GM19351 (cell line): ENCODE measurements at regions not wholly inside any gene's neighbourhood (a gene's known extent, or its start where the extent isn't known, plus 50 kb on each side); places are given as distances from the start of the nearest gene placed in this dataset.
"Not testable (repeated sequence)": the region's sequence is repeated elsewhere in the genome, so short reads cannot be mapped to it uniquely, and the experiment has no call there.

Source experiments
- ATAC-seq: cut with Tn5 transposase; IDR thresholded peaks from one replicate; pipeline ENCODE4 v1.9.1; 2021; ENCODE audit warnings: mild to moderate bottlenecking, moderate library complexity; ENCODE audit not compliant: unreplicated experiment

DNA sequence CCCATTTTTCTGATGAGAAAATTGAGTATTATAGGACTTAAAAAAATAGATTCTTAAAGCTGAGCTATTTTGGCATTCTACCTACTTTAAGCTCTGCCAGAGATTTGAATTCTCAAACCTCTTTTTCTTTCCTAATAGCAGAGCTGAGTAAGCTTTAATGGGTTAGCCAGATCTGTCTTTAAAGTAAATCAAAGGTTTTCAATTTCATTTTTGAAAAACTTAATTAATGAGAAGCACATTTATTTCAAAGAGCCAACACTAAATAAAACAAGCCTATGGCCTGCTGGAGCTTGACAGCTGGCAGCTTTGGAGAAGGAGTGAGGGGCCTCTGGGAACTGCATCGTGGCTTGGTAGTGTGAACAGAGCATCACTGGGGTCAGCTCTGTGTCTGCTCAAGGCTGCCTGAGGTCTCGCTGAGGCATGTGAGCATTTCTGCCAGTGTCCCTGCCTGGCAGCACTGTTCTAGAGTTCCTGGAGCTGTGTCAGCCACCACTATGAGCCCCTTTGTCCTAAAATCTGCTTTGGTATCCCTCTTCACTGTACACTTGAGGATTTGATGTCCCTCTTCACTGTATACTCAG, 50.4 kb upstream of the PRSS23 start:
- ATAC-seq, result no peak

DNA sequence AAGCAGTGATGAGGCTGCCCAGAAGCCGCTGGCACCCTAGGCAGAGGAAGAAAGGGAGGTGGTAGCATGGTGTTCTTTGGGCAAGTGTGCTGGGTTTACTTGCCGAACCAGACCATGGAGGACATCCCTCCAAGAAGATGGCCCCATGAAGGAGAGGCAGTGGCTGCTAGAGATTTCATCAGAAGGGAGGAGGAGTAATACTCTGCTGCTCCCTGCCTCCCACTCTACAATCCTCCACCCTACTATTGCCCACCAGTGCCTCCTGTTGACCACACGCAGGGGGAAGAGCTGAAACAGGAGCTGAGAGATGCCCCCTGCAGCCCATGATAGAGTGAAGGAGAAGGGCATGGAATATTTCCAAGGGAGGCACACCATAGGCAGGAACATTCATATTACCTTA, 51.0 kb upstream of the PRSS23 start:
- ATAC-seq, result no peak

DNA sequence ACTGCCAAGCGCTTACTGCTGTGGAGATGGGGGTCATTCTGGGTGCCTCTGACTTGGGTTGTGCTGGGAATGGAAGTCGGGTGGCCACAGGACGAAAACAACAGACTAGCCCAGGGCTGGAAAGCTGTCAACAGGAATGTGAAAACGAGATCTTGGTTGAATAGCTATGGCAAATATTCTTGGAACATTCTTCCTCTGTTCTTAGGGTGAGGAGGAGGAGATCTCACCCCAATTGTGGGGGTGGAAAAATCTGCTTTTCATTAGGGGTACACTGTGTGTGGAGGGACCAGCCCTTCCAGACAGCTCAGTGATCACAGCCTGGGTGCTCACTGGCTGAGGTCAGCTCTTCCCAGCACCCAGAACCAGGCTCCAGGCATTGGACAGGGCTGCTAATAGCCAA, 52.0 kb upstream of the PRSS23 start:
- no peak for ATAC-seq

DNA sequence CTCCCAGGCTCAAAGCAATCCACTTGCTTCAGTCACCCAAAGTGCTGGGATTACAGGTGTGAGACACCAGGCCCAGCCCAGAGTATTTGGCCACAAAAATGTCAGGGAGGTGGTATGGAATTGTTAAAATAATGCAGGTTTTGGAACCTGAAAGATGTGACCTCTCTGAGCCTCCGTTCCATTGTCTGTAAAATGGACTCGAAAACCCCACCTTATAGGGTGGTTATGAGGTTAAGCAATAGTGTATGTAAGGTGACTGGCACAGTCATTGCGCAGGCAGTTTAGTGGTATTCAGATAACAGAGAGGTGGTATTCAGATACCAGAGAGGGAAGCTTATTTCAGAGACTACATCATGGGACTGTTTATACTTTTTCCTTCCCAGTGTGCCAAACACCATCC, 52.5 kb upstream of the PRSS23 start:
- no peak for ATAC-seq

DNA sequence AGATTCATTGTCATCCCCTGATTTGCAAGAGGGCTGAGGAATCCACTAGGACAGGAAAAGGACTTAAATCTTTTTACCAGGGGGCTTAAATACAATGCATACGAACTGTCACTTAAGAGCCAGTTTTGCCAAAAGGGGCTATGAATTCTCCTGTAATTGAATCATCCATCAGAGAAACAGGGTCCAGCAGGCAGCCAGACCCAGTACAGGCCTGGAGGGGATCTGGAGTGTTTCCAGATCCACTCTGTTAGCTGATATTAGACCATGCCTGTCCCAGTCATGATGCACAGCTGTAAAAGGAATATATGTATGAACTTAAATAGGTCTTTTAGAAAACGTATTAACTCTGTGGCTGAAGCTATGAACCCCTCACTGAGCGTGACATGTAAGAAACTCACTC, 53.8 kb upstream of the PRSS23 start:
- no peak for ATAC-seq

DNA sequence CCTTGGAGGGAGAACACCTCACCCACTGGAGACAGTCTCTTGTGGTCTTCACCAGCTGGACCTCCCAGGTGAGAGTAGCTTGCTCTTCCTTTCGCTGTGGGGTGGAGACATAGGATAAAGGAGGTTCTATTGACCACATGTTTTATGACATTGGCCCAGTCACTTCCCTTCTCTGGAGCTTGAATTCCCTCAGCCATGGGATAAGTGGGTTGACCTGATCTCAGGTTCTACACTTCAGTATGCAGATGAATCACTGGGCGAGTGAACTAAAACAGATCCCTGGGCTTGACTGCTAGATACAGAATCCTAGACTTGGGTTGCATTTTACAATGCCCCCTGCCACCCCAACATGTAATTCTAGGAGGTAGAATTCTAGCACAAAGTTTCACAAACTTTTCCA, 54.8 kb upstream of the PRSS23 start:
- no peak for ATAC-seq

DNA sequence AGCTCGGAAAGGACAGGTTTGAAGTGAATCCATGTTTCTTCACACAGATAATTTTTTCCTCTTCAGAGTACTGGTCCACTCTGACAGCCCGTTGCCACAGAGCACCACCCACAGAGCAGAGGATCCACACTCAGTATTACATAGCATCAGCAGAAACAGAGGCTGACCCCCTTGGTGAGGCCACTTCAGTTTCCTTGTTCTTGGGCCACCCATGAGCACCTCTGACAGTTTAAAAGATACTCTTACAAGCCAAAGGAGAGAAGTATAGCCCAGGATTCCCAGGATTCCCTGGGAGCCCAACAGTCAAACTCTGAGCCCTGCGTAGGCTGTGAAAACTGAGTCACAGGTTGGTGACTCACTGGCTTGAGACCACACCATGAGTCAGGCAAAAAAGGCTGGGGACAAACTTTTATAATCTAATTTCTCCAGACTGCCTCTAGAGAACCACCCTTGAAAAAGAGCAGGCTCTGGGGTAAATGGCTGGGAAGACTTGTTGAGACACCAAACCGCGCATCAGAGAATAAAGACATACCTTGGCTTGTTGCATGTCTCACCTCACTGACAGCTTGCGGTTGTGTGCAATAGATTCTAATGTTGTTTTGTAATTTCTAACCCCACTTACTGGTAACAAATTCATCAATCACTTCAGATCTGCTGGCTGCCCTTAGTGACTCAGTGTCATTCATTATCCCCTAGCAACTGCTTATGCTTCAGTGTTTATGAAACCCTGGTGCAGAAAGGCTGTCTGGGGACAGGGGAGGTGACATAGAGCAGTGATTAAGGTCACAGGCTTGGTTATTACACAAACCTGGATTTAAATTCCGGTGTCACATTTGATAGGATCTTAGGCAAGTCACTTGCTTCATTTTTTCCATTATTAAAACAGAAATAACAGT, 56.9 kb upstream of the PRSS23 start:
- peak; percentile 69 for ATAC-seq

DNA sequence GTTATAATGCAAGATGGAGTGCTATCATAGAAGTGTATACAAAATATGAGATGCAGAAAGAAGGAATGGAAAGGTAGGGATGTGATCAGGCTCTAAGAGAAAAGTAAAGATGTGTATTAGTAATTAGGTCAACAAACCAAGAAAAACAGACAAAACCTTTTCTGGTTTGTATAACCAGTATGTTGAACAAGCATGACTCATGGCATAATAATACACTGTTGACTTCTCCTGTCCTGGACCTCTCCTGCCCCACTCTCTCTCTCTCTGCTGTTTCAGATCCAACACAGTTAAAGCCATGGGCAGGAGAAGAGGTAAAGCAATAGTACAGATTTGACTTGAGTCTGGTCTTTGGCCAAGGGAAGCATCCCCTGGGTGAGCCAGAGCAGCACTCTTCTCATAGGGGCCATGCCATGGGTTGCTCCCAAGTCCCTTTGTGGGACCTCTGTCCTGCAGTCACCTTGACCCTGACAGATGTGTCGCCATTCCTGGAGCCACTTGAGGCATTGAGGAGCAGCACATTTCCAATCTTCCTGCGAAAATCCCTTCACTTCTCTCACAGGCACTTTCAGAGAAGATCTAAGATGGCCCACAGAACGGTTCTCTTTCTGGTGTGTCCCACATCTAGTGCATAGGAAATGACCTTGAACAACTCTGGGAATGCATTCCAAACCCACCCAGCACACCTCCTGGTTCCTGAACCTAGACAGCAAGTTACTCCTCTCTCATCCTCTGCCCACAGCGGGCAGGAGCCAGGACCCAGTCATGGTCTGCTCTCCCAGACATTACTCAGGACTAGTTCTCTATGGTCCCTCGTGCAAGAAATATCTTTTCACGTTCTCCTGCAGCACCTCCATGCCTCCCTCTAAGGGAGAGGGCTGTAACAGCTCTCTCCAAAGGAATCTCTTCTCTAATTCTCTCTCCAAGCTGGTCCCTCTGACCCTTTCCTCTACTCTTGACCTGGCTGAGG, 58.2 kb upstream of the PRSS23 start:
- no peak for ATAC-seq

DNA sequence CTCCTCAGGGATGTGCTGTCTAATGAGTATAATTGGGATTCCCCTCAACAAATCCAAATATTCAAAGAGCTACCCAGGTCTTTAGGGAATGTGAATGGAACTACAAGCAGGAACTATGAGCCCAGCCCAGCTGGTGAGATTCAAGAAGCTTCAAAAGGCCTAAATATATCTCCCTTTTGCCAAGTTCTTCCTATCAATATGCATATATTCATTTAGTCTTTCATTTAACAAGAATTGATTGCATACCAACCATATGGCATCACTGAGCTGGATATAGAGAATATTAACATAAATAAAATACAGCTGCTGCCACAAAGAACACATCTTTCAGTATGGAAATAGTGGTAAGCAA, 58.9 kb upstream of the PRSS23 start:
- no peak for ATAC-seq

DNA sequence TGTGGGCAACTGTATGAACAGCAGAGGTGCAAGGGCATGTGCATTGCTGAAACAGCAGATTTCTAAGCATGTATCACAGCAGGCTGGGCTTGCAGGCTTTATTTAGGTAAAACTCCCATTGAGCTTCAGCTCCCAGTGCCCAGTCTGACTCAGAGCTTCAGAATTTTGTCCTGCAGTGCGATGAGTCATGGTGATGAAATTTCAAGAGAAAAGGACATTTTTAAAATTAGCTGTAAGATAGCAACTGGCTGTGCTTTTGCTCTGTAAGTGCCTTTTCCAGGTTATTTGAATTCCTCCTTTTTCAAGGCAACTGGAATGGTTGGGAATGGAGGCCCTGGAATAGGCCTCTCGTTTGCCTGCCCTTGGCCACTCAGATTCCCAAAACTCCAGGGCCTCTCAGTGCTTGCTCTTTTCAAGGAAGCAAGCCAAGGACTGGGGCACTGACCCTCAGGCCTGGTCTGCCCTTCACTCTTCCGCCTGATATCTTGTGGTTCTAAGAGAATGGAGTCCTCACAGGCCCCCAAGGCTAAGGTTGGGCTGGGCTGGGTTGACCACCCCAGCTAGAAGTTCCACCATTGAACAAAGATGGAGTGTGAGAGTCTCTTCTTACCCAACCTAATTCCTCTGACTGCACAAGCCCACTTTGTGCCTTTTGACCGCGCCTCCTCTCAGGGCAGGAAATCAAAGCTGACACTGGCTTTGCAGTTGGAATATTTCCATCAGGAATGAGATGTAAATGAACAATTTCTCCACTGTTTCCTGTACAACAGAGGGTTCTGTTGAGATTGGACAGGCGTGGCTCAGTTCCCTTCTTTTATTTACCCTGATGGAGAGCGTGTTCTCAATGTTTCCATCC, 59.5 kb upstream of the PRSS23 start:
- no peak for ATAC-seq

DNA sequence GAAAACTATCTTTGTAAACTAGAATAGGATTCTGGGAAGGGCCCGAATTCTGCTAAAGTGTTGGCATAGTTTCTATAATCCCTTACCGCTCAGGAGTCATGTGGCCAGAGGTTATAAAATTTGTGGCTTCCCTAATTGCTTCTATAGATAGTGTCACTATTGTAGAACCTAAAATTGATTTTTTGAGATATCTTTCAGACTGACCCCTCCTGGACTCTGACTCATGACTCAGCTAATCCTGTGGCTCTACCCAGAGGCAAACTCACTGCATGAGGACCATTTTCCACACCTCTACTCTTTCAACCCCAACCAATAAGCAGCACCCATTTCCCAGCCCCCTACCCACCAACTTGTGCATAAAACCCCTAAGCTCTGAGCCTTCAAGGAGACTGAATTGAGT, 61.8 kb upstream of the PRSS23 start:
- ATAC-seq, result no peak

DNA sequence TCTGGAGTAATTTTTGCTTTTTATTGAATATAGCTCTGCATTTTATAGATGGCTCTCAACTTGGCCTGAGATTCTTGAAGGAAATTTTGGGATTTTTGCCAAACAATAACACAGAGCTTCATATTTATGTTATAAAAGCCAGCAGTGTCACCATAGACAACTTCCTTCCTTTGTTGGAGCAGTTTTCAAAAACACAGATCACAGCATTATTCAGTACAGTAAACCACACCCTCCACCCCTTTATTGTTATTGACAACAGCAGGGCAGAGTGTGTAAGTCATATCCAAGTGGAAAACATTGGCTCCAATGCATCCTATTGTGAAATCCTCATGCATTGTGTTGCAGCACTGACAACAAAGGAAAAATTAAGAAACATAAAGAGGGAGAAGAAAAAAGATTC, 62.6 kb upstream of the PRSS23 start:
- ATAC-seq, result no peak

DNA sequence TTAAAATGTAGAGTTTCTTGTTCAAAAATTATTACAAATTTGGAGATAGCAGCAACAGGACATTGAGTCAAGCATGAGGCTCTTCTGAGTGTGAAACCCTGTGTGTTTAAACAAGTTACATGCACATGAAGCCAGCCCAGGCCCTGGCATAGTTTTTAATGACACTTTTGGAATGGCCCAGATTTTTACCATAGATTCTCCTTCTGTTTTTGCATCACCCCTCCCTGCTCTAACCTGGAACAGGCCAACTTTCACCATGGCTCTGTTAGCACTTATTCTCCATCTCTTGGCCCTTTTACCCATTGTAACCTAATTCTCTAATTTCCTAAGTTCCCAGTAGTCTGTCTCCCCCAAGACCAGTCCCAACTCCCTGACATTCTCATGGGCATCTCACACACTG, 63.1 kb upstream of the PRSS23 start:
- no peak for ATAC-seq

DNA sequence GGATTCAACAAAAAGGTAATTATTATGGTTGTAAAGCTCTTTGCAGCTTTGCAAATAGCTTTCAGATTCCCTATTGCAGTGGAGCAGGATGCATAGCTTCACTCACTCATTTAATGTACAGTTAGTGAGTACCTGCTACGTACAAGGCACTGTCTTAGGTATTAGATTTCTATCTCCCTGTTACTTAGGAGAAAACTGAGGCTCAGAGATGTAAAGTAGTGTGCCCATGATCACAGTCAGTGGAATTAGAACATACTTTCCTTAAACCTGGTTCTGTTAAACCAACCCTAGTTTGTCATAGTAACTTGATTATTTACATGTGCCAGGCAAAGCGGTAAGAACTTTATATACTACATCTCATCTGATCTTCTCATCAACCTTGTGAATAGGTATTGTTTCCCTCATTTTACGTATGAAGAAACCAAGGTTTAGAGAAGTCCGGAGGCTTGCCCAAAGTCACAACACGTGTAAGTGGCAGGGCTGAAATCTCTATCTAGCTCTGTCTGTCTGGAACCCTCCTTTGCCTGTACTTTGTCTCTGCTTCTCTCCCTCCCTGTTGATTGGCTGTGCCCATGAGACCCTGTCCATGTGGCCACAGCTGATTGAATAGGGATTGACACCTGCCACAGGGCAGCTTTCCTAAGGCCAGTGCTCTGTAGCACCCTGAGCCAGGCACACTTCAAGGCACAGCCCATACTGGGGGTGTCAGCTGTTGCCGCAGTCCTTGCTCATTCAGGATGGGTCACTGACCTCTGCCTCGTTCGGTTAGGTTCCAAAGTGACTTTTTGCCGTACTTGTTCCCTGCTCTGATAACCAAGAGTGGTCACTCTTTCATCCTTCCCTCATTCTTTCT, 63.8 kb upstream of the PRSS23 start:
- ATAC-seq, result no peak

DNA sequence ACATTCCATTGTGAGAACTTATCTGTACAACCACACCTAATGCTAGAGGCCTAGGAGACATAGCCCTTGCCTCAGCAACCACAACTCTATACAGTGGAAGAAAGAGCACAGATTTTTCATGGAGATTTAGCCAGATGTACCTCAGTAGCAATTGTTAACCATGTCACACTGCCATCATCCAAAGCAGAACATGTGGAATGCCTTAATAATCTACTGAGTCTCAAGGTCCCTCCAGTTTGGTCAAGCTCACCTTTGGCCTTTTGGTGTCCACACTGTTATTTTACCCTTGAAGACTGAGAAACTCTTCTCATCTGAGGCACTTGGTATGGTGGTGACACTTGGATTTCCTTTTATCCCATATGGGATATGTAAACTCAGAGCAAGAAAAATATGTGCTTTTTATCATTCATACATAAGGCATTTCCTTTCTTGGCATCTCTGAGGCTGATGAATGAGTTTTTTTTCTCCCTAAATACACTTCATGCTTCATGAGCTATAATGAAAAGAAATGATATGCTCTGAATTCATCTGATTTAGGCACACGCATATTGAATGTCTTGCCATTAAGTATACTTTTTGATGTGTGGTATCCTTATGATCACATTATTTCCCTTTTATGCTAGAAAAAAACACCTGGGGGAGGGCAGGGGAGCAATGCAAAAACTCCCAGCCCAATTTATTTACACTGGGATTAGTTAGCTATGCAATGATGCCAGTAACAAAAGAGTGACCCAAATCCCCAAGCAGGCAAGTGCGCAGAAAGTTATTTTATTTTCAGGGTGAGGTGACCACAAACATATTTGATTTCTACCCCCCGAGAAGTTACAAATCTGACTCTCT, 63.3 kb upstream of the ME3 start:
- no peak for ATAC-seq

DNA sequence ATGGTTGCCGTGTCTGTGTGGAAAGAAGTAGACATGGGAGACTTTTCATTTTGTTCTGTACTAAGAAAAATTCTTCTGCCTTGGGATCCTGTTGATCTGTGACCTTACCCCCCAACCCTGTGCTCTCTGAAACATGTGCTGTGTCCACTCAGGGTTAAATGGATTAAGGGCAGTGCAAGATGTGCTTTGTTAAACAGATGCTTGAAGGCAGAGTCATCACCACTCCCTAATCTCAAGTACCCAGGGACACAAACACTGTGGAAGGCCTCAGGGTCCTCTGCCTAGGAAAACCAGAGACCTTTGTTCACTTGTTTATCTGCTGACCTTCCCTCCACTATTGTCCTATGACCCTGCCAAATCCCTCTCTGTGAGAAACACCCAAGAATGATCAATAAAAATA, 60.3 kb upstream of the ME3 start:
- not testable (repeated sequence) for ATAC-seq

DNA sequence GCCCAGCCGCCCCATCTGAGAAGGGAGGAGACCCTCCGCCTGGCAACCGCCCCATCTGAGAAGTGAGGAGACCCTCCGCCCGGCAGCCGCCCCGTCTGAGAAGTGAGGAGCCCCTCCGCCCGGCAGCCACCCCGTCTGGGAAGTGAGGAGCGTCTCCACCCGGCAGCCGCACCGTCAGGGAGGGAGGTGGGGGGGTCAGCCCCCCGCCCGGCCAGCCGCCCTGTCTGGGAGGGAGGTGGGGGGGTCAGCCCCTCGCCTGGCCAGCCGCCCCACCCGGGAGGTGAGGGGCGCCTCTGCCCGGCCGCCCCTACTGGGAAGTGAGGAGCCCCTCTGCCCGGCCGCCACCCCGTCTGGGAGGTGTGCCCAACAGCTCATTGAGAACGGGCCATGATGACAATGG, 59.9 kb upstream of the ME3 start:
- not testable (repeated sequence) for ATAC-seq

DNA sequence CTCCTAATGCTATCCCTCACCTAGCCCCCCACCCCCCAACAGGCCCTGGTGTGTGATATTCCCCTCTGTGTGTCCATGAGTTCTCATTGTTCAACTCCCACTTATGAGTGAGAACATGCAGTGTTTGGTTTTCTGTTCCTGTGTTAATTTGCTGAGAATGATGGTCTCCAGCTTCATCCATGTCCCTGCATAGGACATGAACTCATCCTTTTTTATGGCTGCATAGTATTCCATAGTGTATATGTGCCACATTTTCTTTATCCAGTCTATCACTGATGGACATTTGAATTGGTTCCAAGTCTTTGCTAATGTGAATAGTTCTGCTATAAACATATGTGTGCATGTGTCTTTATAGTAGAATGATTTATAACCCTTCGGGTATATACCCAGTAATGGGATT, 57.2 kb upstream of the ME3 start:
- ATAC-seq, result not testable (repeated sequence)

DNA sequence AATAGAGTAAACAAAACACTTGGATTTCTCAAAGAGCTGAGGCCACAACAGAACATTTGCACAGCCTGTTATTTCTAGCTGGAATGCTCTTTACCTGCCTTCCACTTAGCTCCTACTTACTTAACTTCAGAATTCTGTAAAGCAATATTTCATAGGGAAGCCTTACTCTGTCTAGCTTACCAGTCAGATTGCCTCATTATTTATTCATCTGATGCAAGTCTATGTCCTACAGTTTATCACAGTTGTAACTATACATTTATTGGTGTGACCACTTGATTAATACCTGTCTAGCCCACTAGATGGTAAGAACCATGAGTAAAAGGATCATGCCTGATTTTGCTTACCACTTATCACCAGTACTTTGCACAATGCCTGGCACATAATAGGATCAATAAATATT, 56.1 kb upstream of the ME3 start:
- ATAC-seq, result no peak
